CD14-positive monocyte (primary cell): ENCODE measurements at regions not wholly inside any gene's neighbourhood (a gene's known extent, or its start where the extent isn't known, plus 50 kb on each side); places are given as distances from the start of the nearest gene placed in this dataset.

Experiments
- DNase-seq, 3 donors: peaks; one replicate each; pipeline ENCODE4 v3.0.0-alpha.2; 2011 to 2022
- H2AFZ ChIP-seq: 2 replicates; pipeline ENCODE4 v1.6.0; 2012; ENCODE audit warnings: mild to moderate bottlenecking, low read depth, low read length, inconsistent platforms; ENCODE audit not compliant: insufficient read depth, poor library complexity, severe bottlenecking
- H3K27ac ChIP-seq, 2 donors: 1 replicate in 1 of 2; 2 replicates in 1 of 2; pipeline ENCODE4 v1.5.1; 2012 to 2013; ENCODE audit warnings: low read length in 2 of 2, control low read depth in 1 of 2, inconsistent platforms in 1 of 2, low read depth in 1 of 2, mild to moderate bottlenecking in 1 of 2
- H3K27me3 ChIP-seq, 2 donors: one replicate each; pipeline versions ENCODE4 v1.6.0 to v1.6.1; 2011 to 2013; ENCODE audit warnings: low read length in 2 of 2; ENCODE audit not compliant: control insufficient read depth in 2 of 2, insufficient read depth in 2 of 2
- H3K36me3 ChIP-seq, 2 donors: replicated peaks in 1 of 2; 1 replicate in 1 of 2; 2 replicates in 1 of 2; pipeline versions ENCODE4 v1.5.1 to v1.6.1; 2012 to 2013; ENCODE audit warnings: low read length in 2 of 2, control low read depth in 1 of 2, inconsistent platforms in 1 of 2, mild to moderate bottlenecking in 1 of 2; ENCODE audit not compliant: insufficient read depth in 2 of 2, control insufficient read depth in 1 of 2
- H3K4me1 ChIP-seq, 2 donors: 1 replicate in 1 of 2; 2 replicates in 1 of 2; pipeline versions ENCODE4 v1.5.1 to v1.6.1; 2012 to 2013; ENCODE audit warnings: low read length in 2 of 2, control low read depth in 1 of 2, inconsistent platforms in 1 of 2, mild to moderate bottlenecking in 1 of 2, moderate library complexity in 1 of 2; ENCODE audit not compliant: insufficient read depth in 2 of 2, control insufficient read depth in 1 of 2
- H3K4me2 ChIP-seq: replicated peaks from 2 replicates; pipeline ENCODE3; 2012; ENCODE audit warnings: low read length, moderate library complexity, mild to moderate bottlenecking; ENCODE audit not compliant: poor library complexity, severe bottlenecking; ENCODE audit errors: extremely low read depth
- H3K4me3 ChIP-seq, 3 experiments: fragments of 200-600 bp in 1 of 3; sonication (generic) in 1 of 3; replicated peaks in 1 of 3; 1 replicate in 2 of 3; 2 replicates in 1 of 3; pipeline ENCODE4 v1.5.1; 2011 to 2013; ENCODE audit warnings: low read length in 3 of 3, mild to moderate bottlenecking in 3 of 3, control low read depth in 2 of 3, low read depth in 2 of 3, inconsistent platforms in 1 of 3, moderate library complexity in 1 of 3
- H3K79me2 ChIP-seq: 2 replicates; pipeline ENCODE4 v1.6.0; 2012; ENCODE audit warnings: mild to moderate bottlenecking, control low read depth, inconsistent platforms, low read length, moderate library complexity; ENCODE audit not compliant: insufficient read depth
- H3K9ac ChIP-seq: 2 replicates; pipeline ENCODE4 v1.6.0; 2017; ENCODE audit warnings: low read length, mild to moderate bottlenecking; ENCODE audit not compliant: insufficient read depth, poor library complexity, severe bottlenecking
- H3K9me3 ChIP-seq, 2 donors: replicated peaks in 1 of 2; 1 replicate in 1 of 2; 2 replicates in 1 of 2; pipeline versions ENCODE4 v1.5.1 to v1.6.1; 2012 to 2013; ENCODE audit warnings: low read length in 2 of 2, control low read depth in 1 of 2; ENCODE audit not compliant: control insufficient read depth in 1 of 2, insufficient read depth in 1 of 2
- H4K20me1 ChIP-seq: 2 replicates; pipeline ENCODE4 v1.6.0; 2012; ENCODE audit warnings: mild to moderate bottlenecking, low read length, control low read depth, moderate library complexity; ENCODE audit not compliant: insufficient read depth
- H3K27ac Mint-ChIP-seq, 7 donors: one replicate each; pipeline ENCODE4 v1.8.0; 2020; ENCODE audit warnings: mild to moderate bottlenecking in 7 of 7, mixed read lengths in 7 of 7, moderate library complexity in 6 of 7, inconsistent platforms in 2 of 7
- H3K27me3 Mint-ChIP-seq, 3 donors: one replicate each; pipeline ENCODE4 v1.8.0; 2021 to 2022; ENCODE audit warnings: low read depth in 3 of 3, mild to moderate bottlenecking in 3 of 3, mixed read lengths in 3 of 3, moderate library complexity in 3 of 3, inconsistent platforms in 1 of 3
- H3K36me3 Mint-ChIP-seq, 2 donors: one replicate each; pipeline ENCODE4 v1.8.0; 2020; ENCODE audit warnings: mixed read lengths in 2 of 2, inconsistent platforms in 1 of 2, mild to moderate bottlenecking in 1 of 2
- H3K4me1 Mint-ChIP-seq: one replicate; pipeline ENCODE4 v1.8.0; 2020; ENCODE audit warnings: mild to moderate bottlenecking, mixed read lengths
- H3K4me3 Mint-ChIP-seq, 2 donors: one replicate each; pipeline ENCODE4 v1.8.0; 2020; ENCODE audit warnings: mild to moderate bottlenecking in 2 of 2, mixed read lengths in 2 of 2, moderate library complexity in 1 of 2
- H3K9me3 Mint-ChIP-seq, 7 donors: one replicate each; pipeline ENCODE4 v1.8.0; 2020 to 2022; ENCODE audit warnings: mixed read lengths in 7 of 7, mild to moderate bottlenecking in 6 of 7, moderate library complexity in 6 of 7, inconsistent platforms in 2 of 7
- CTCF ChIP-seq: fragments of 200-600 bp; IDR thresholded peaks from one replicate; pipeline ENCODE4 v1.8.0; 2022; ENCODE audit warnings: antibody characterized with exemption, mild to moderate bottlenecking
- WGBS: methylation state at CpG from one replicate; pipeline ENCODE4 v1.1.5; 2013; ENCODE audit warnings: missing lambda C conversion rate; ENCODE audit not compliant: insufficient coverage; 5-methylcytosine and 5-hydroxymethylcytosine counted together
- intact Hi-C, 2 donors: fragments of 100-400 bp; cut with micrococcal nuclease; formaldehyde crosslinking; loops; one replicate each; pipeline versions ENCODE4 v1.15.0 to v1.15.1; 2023

- intact Hi-C loops: no loop called here
- no peak for DNase-seq
- no peaks in the 10 kb centered on the region for H3K4me1 Mint-ChIP-seq
- peaks cover 0 to 4% (median 1%) of the 10 kb centered on the region in 7 donors for H3K9me3 Mint-ChIP-seq
- H3K27me3 Mint-ChIP-seq: peaks cover 0 to 2% (median 0%) of the 10 kb centered on the region in 3 donors
- peak overlapping the region in 1 of 2 donors; percentile 39 for H3K4me3 Mint-ChIP-seq
- no peaks in the 10 kb centered on the region for H3K36me3 Mint-ChIP-seq
- 40% methylated on average over 1 of the region's 2 CpGs for WGBS
- H3K9me3 ChIP-seq: no peaks in the 10 kb centered on the region
- H3K36me3 ChIP-seq: no peaks in the 10 kb centered on the region
- no peak for TF ChIP-seq CTCF
- H3K79me2 ChIP-seq: no peaks in the 10 kb centered on the region
- no peaks in the 10 kb centered on the region for H4K20me1 ChIP-seq
- no peak overlapping the region for H3K27ac Mint-ChIP-seq
- H3K27ac ChIP-seq: no peak overlapping the region
- no peak overlapping the region for H3K9ac ChIP-seq
- H2AFZ ChIP-seq: no peak overlapping the region
- no peak overlapping the region for H3K4me3 ChIP-seq
- no peaks in the 10 kb centered on the region for H3K27me3 ChIP-seq
- H3K4me2 ChIP-seq: no peak overlapping the region
- H3K4me1 ChIP-seq: no peaks in the 10 kb centered on the region
Observed at GRCh38 chr12:77224346-77224745, 159.0 kb upstream of the E2F7 start.

GRCh38 chr12:77222336-77222735 lies 157.0 kb upstream of the E2F7 start:
- H3K4me1 Mint-ChIP-seq: no peaks in the 10 kb centered on the region
- H3K9me3 Mint-ChIP-seq: peaks cover 0 to 4% (median 1%) of the 10 kb centered on the region in 7 donors
- H3K27me3 Mint-ChIP-seq: peaks cover 0 to 2% (median 0%) of the 10 kb centered on the region in 3 donors
- no peak overlapping the region for H3K4me3 Mint-ChIP-seq
- Histone ChIP-seq H3K27me3 (no peaks in the 10 kb centered on the region), H3K4me1 (no peaks in the 10 kb centered on the region), H3K36me3 (no peaks in the 10 kb centered on the region), H2AFZ (no peak overlapping the region), H3K9me3 (peaks cover 0 to 3% of the 10 kb centered on the region in 2 donors), H3K27ac (no peak overlapping the region), H4K20me1 (no peaks in the 10 kb centered on the region), H3K4me2 (no peak overlapping the region), H3K4me3 (no peak overlapping the region), H3K9ac (no peak overlapping the region), H3K79me2 (no peaks in the 10 kb centered on the region)
- no peaks in the 10 kb centered on the region for H3K36me3 Mint-ChIP-seq
- no peak for DNase-seq
- intact Hi-C loops: no loop called here
- no peak overlapping the region for H3K27ac Mint-ChIP-seq
- TF ChIP-seq CTCF: no peak
- 100% methylated on average over 2 of the region's 2 CpGs for WGBS
